GM21619 (cell line): ENCODE measurements at regions not wholly inside any gene's neighbourhood (a gene's known extent, or its start where the extent isn't known, plus 50 kb on each side); places are given as distances from the start of the nearest gene placed in this dataset.
A peak's percentile ranks its signal among the peaks of the same experiment; 100 is the strongest.

Experiments used
- ATAC-seq: cut with Tn5 transposase; IDR thresholded peaks from one replicate; pipeline ENCODE4 v1.9.1; 2021; ENCODE audit not compliant: unreplicated experiment

GRCh38 chr3:34175636-34176176 lies 377.3 kb downstream of the PDCD6IP start:
- no peak for ATAC-seq

GRCh38 chr3:34176723-34177122 lies 378.3 kb downstream of the PDCD6IP start:
- no peak for ATAC-seq

GRCh38 chr3:34178415-34178814 lies 380.0 kb downstream of the PDCD6IP start:
- peak; percentile 49 for ATAC-seq

- ATAC-seq, result no peak
These were observed 381.3 kb downstream of the PDCD6IP start for GRCh38 chr3:34179716-34180115.

- no peak for ATAC-seq
These were observed 382.1 kb downstream of the PDCD6IP start for GRCh38 chr3:34180532-34180931.

GRCh38 chr3:34183114-34183513 lies 384.7 kb downstream of the PDCD6IP start:
- ATAC-seq, result no peak

GRCh38 chr3:34183611-34184340 lies 385.3 kb downstream of the PDCD6IP start:
- no peak for ATAC-seq

GRCh38 chr3:34185301-34185700 lies 386.9 kb downstream of the PDCD6IP start:
- no peak for ATAC-seq

GRCh38 chr3:34189133-34189532 lies 390.7 kb downstream of the PDCD6IP start:
- no peak for ATAC-seq

- ATAC-seq, result no peak
These were observed 398.5 kb downstream of the PDCD6IP start for GRCh38 chr3:34196914-34197313.

- peak; percentile 44 for ATAC-seq
These were observed 399.9 kb downstream of the PDCD6IP start for GRCh38 chr3:34198309-34198708.

GRCh38 chr3:34200576-34200975 lies 402.1 kb downstream of the PDCD6IP start:
- peak; percentile 91 for ATAC-seq

- ATAC-seq, result no peak
These were observed 404.5 kb downstream of the PDCD6IP start for GRCh38 chr3:34202975-34203374.

- ATAC-seq, result no peak
These were observed 405.0 kb downstream of the PDCD6IP start for GRCh38 chr3:34203386-34203785.

GRCh38 chr3:34207002-34207401 lies 408.6 kb downstream of the PDCD6IP start:
- no peak for ATAC-seq

- no peak for ATAC-seq
These were observed 409.4 kb downstream of the PDCD6IP start for GRCh38 chr3:34207806-34208205.

GRCh38 chr3:34212175-34212574 lies 413.7 kb downstream of the PDCD6IP start:
- no peak for ATAC-seq

- ATAC-seq, result no peak
These were observed 414.2 kb downstream of the PDCD6IP start for GRCh38 chr3:34212656-34213055.

GRCh38 chr3:34213478-34213877 lies 415.0 kb downstream of the PDCD6IP start:
- no peak for ATAC-seq

GRCh38 chr3:34216711-34217335 lies 418.4 kb downstream of the PDCD6IP start:
- ATAC-seq, result no peak

GRCh38 chr3:34218706-34219385 lies 420.4 kb downstream of the PDCD6IP start:
- ATAC-seq, result no peak

GRCh38 chr3:34219556-34219955 lies 421.1 kb downstream of the PDCD6IP start:
- no peak for ATAC-seq
